ENCODE measurements at regions not wholly inside any gene's neighbourhood (a gene's known extent, or its start where the extent isn't known, plus 50 kb on each side); places are given as distances from the start of the nearest gene placed in this dataset.

- TF ChIP-seq EZH2 (optimal IDR thresholded peaks at IDR 0.05; ENCODE audit: low read depth, low read length) (no peak), CTCF (IDR thresholded peaks at IDR 0.05; ENCODE audit: low read length) (no peak), EZH2phosphoT487 (IDR thresholded peaks at IDR 0.05; ENCODE audit: low read length) (no peak)
- no peaks in the 10 kb centered on the region for H3K9me3 ChIP-seq (replicated peaks; ENCODE audit: insufficient read depth, low read length)
- no peak overlapping the region for H2AFZ ChIP-seq (ENCODE audit: low read length)
- no peaks in the 10 kb centered on the region for H3K9me2 ChIP-seq (replicated peaks; ENCODE audit: insufficient read depth, low read length)
- no peaks in the 10 kb centered on the region for H3K36me3 ChIP-seq (replicated peaks; ENCODE audit: insufficient read depth, low read length)
- H3F3A ChIP-seq (ENCODE audit: insufficient read depth, low read length): no peaks in the 10 kb centered on the region
- no peaks in the 10 kb centered on the region for H3K79me2 ChIP-seq (ENCODE audit: low read length)
- H3K4me1 ChIP-seq (ENCODE audit: low read length): no peaks in the 10 kb centered on the region
- no peak overlapping the region for H3K27ac ChIP-seq (ENCODE audit: low read length)
- no peak overlapping the region for H3K4me2 ChIP-seq (ENCODE audit: low read depth, low read length)
- H3K9ac ChIP-seq (ENCODE audit: low read length): no peak overlapping the region
- H4K20me1 ChIP-seq (ENCODE audit: insufficient read depth, low read length): no peaks in the 10 kb centered on the region
- H3K4me3 ChIP-seq (ENCODE audit: low read length): no peak overlapping the region
- no peak for DNase-seq
- H3K27me3 ChIP-seq (replicated peaks; ENCODE audit: insufficient read depth, low read length): no peaks in the 10 kb centered on the region
These were observed 1151.9 kb upstream of the GOT2 start for GRCh38 chr16:59886021-59886420.

- no peaks in the 10 kb centered on the region for H3K4me1 ChIP-seq (ENCODE audit: low read length)
- H4K20me1 ChIP-seq (ENCODE audit: insufficient read depth, low read length): no peaks in the 10 kb centered on the region
- no peak overlapping the region for H3K4me3 ChIP-seq (ENCODE audit: low read length)
- no peaks in the 10 kb centered on the region for H3K9me3 ChIP-seq (replicated peaks; ENCODE audit: insufficient read depth, low read length)
- H2AFZ ChIP-seq (ENCODE audit: low read length): no peak overlapping the region
- H3K27ac ChIP-seq (ENCODE audit: low read length): no peak overlapping the region
- no peaks in the 10 kb centered on the region for H3K9me2 ChIP-seq (replicated peaks; ENCODE audit: insufficient read depth, low read length)
- H3K9ac ChIP-seq (ENCODE audit: low read length): no peak overlapping the region
- no peak for TF ChIP-seq EZH2 (optimal IDR thresholded peaks at IDR 0.05; ENCODE audit: low read depth, low read length)
- no peak for TF ChIP-seq EZH2phosphoT487 (IDR thresholded peaks at IDR 0.05; ENCODE audit: low read length)
- TF ChIP-seq CTCF (IDR thresholded peaks at IDR 0.05; ENCODE audit: low read length): no peak
- no peak for DNase-seq
- H3K36me3 ChIP-seq (replicated peaks; ENCODE audit: insufficient read depth, low read length): no peaks in the 10 kb centered on the region
- H3K27me3 ChIP-seq (replicated peaks; ENCODE audit: insufficient read depth, low read length): no peaks in the 10 kb centered on the region
- no peaks in the 10 kb centered on the region for H3F3A ChIP-seq (ENCODE audit: insufficient read depth, low read length)
- no peak overlapping the region for H3K4me2 ChIP-seq (ENCODE audit: low read depth, low read length)
- H3K79me2 ChIP-seq (ENCODE audit: low read length): no peaks in the 10 kb centered on the region
These were observed 1147.3 kb upstream of the GOT2 start for GRCh38 chr16:59881376-59881775.

- Histone ChIP-seq H3K27ac (ENCODE audit: low read length) (no peak overlapping the region), H3K4me1 (ENCODE audit: low read length) (no peaks in the 10 kb centered on the region), H3K9me3 (replicated peaks; ENCODE audit: insufficient read depth, low read length) (no peaks in the 10 kb centered on the region), H3F3A (ENCODE audit: insufficient read depth, low read length) (no peaks in the 10 kb centered on the region), H2AFZ (ENCODE audit: low read length) (no peak overlapping the region), H3K9ac (ENCODE audit: low read length) (no peak overlapping the region), H3K9me2 (replicated peaks; ENCODE audit: insufficient read depth, low read length) (no peaks in the 10 kb centered on the region), H4K20me1 (ENCODE audit: insufficient read depth, low read length) (no peaks in the 10 kb centered on the region), H3K4me3 (ENCODE audit: low read length) (no peak overlapping the region), H3K36me3 (replicated peaks; ENCODE audit: insufficient read depth, low read length) (no peaks in the 10 kb centered on the region), H3K4me2 (ENCODE audit: low read depth, low read length) (no peak overlapping the region), H3K79me2 (ENCODE audit: low read length) (no peaks in the 10 kb centered on the region), H3K27me3 (replicated peaks; ENCODE audit: insufficient read depth, low read length) (no peaks in the 10 kb centered on the region)
- TF ChIP-seq CTCF (IDR thresholded peaks at IDR 0.05; ENCODE audit: low read length): no peak
- TF ChIP-seq EZH2phosphoT487 (IDR thresholded peaks at IDR 0.05; ENCODE audit: low read length): no peak
- no peak for TF ChIP-seq EZH2 (optimal IDR thresholded peaks at IDR 0.05; ENCODE audit: low read depth, low read length)
- no peak for DNase-seq
These were observed 1146.5 kb upstream of the GOT2 start for GRCh38 chr16:59880611-59881010.
